ENCODE measurements at regions not wholly inside any gene's neighbourhood (a gene's known extent, or its start where the extent isn't known, plus 50 kb on each side); places are given as distances from the start of the nearest gene placed in this dataset.

- TF ChIP-seq CTCF (IDR thresholded peaks at IDR 0.05) (no peak), POLR2AphosphoS5 (IDR thresholded peaks at IDR 0.05) (no peak)
Observed at GRCh38 chr4:114435116-114435515, 163.5 kb upstream of the UGT8 start.

Data from transverse colon (tissue), 4 donors.